HL-60 (cell line): ENCODE measurements at regions not wholly inside any gene's neighbourhood (a gene's known extent, or its start where the extent isn't known, plus 50 kb on each side); places are given as distances from the start of the nearest gene placed in this dataset.

Source experiments
- DNase-seq, 2 experiments: peaks; one replicate each; pipeline ENCODE4 v3.0.0-alpha.2; 2010 to 2020; ENCODE audit warnings: low read depth in 1 of 2, low spot score in 1 of 2
- H3K27ac ChIP-seq: fragments of 250-450 bp; sonication (Bioruptor Pico); replicated peaks from 2 replicates; pipeline ENCODE4 v1.5.1; 2020; ENCODE audit warnings: mild to moderate bottlenecking, moderate library complexity
- H3K27me3 ChIP-seq: fragments of 250-450 bp; sonication (Bioruptor Pico); 2 replicates; pipeline ENCODE4 v1.5.1; 2021; ENCODE audit warnings: mild to moderate bottlenecking, moderate library complexity; ENCODE audit not compliant: insufficient read depth, poor library complexity, severe bottlenecking
- H3K4me3 ChIP-seq: replicated peaks from 2 replicates; pipeline ENCODE4 v1.5.1; 2011; ENCODE audit warnings: mild to moderate bottlenecking, control low read depth, low read length; ENCODE audit not compliant: insufficient read depth
- GABPA ChIP-seq: IDR thresholded peaks from 2 replicates; pipeline ENCODE4 v1.6.1; 2012; ENCODE audit warnings: low read depth
- POLR2AphosphoS5 ChIP-seq: IDR thresholded peaks from 2 replicates; pipeline ENCODE4 v1.6.1; 2012; ENCODE audit warnings: low read depth
- REST ChIP-seq: IDR thresholded peaks from 2 replicates; pipeline ENCODE4 v1.6.1; 2012; ENCODE audit warnings: low read depth; ENCODE audit not compliant: insufficient replicate concordance
- SPI1 ChIP-seq: IDR thresholded peaks from 2 replicates; pipeline ENCODE4 v1.6.1; 2012; ENCODE audit warnings: low read depth, mild to moderate bottlenecking, borderline replicate concordance
- TF ChIP-seq, protein P1 (sequence below): IDR thresholded peaks from one replicate; pipeline ENCODE4 v1.5.1; 2011; ENCODE audit warnings: low read length, control low read depth, inconsistent platforms; ENCODE audit not compliant: insufficient read depth

- no peak for DNase-seq
- Histone ChIP-seq H3K4me3 (no peak overlapping the region), H3K27ac (no peak overlapping the region), H3K27me3 (peaks cover 11% of the 10 kb centered on the region)
- TF ChIP-seq REST (no peak), SPI1 (0 out of 2 replicates have a peak, but pooled peaks have one; percentile 4)
Measured at GRCh38 chr11:121930004-121930965, 185.7 kb downstream of the BLID start.

DNA sequence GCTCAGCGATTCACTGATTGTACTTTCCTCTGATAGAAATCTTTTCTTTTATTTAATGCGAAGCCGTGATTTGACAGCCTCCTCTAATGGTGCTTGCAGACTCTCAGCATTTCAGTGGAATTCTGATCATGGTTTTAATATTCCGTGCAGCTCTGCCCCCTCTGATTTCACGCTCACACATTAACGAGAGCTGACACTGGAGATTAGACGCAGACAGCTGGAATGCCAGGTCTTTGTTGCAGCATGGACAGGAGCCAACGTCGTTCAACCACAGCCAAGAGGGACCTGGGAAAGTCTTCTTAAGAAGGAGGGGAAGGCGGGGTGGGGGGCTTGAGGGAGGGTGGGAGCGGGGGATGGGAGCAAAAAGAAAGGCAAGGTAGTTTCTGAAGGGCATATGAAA, 186.4 kb downstream of the BLID start:
- peaks cover 11% of the 10 kb centered on the region for H3K27me3 ChIP-seq
- TF ChIP-seq SPI1 (no peak), REST (no peak), GABPA (no peak), POLR2AphosphoS5 (no peak)
- TF ChIP-seq, protein P1, sequence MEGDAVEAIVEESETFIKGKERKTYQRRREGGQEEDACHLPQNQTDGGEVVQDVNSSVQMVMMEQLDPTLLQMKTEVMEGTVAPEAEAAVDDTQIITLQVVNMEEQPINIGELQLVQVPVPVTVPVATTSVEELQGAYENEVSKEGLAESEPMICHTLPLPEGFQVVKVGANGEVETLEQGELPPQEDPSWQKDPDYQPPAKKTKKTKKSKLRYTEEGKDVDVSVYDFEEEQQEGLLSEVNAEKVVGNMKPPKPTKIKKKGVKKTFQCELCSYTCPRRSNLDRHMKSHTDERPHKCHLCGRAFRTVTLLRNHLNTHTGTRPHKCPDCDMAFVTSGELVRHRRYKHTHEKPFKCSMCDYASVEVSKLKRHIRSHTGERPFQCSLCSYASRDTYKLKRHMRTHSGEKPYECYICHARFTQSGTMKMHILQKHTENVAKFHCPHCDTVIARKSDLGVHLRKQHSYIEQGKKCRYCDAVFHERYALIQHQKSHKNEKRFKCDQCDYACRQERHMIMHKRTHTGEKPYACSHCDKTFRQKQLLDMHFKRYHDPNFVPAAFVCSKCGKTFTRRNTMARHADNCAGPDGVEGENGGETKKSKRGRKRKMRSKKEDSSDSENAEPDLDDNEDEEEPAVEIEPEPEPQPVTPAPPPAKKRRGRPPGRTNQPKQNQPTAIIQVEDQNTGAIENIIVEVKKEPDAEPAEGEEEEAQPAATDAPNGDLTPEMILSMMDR = no peak
- H3K27ac ChIP-seq = no peak overlapping the region
- no peak overlapping the region for H3K4me3 ChIP-seq
- no peak for DNase-seq

GRCh38 chr11:121928597-121929580, 187.1 kb downstream of the BLID start:
- DNase-seq = no peak
- H3K4me3 ChIP-seq = no peak overlapping the region
- TF ChIP-seq GABPA = no peak
- no peak for TF ChIP-seq REST
- TF ChIP-seq SPI1 = no peak
- TF ChIP-seq, protein P1 = no peak
- no peak for TF ChIP-seq POLR2AphosphoS5
- H3K27ac ChIP-seq = no peak overlapping the region
- H3K27me3 ChIP-seq = peaks cover 11% of the 10 kb centered on the region
